Keratinocyte (primary cell): ENCODE measurements at regions not wholly inside any gene's neighbourhood (a gene's known extent, or its start where the extent isn't known, plus 50 kb on each side); places are given as distances from the start of the nearest gene placed in this dataset.

ENCODE experiments used
- EZH2 ChIP-seq: IDR thresholded peaks from one replicate; pipeline ENCODE4 v1.6.1; 2012; ENCODE audit warnings: inconsistent platforms, mild to moderate bottlenecking, low read length, moderate library complexity
- TF ChIP-seq, protein P1 (sequence below), 3 experiments: IDR thresholded peaks in 1 of 3; conservative IDR thresholded peaks in 1 of 3; optimal IDR thresholded peaks in 1 of 3; 2 replicates in 2 of 3; 3 replicates in 1 of 3; pipeline versions ENCODE3 to v1.5.1; 2011; ENCODE audit warnings: low read length in 3 of 3, mild to moderate bottlenecking in 3 of 3, moderate library complexity in 2 of 3, control low read depth in 1 of 3, inconsistent platforms in 1 of 3; ENCODE audit not compliant: insufficient read depth in 2 of 3; ENCODE audit errors: extremely low read depth in 1 of 3

DNA sequence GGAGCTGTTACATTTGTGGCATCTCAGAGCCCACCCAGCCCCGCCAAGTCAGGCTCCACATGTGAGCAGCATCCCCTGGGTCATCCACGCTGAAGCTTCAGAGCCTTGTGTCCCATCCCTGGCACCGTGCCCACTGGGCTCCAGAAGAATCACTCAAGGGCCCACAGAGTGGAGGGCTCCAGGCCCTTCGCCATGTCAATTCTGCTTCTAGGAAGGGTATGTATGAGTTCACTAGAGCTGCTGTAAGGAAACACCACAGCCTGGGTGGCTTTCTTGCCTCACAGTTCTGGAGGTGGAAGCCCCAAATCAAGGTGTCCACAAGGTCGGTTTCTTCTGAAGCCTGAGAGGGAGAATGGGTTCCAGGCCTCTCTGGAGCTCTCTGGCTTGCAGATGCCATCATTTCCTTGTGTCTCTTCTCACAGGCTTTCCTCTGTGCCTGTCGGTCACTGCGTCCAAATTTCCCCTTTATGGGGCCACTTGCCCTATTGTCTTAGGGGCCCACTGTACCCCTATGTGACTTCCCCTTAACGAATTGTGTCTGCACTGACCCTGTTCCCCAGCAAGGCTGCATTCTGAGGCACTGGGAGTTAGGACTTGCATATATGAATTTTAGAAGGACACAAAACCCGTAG lies 1476.0 kb downstream of the TBC1D22A start:
- TF ChIP-seq, protein P1, sequence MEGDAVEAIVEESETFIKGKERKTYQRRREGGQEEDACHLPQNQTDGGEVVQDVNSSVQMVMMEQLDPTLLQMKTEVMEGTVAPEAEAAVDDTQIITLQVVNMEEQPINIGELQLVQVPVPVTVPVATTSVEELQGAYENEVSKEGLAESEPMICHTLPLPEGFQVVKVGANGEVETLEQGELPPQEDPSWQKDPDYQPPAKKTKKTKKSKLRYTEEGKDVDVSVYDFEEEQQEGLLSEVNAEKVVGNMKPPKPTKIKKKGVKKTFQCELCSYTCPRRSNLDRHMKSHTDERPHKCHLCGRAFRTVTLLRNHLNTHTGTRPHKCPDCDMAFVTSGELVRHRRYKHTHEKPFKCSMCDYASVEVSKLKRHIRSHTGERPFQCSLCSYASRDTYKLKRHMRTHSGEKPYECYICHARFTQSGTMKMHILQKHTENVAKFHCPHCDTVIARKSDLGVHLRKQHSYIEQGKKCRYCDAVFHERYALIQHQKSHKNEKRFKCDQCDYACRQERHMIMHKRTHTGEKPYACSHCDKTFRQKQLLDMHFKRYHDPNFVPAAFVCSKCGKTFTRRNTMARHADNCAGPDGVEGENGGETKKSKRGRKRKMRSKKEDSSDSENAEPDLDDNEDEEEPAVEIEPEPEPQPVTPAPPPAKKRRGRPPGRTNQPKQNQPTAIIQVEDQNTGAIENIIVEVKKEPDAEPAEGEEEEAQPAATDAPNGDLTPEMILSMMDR (optimal IDR thresholded peaks at IDR 0.05 in 1 of 3, IDR thresholded peaks at IDR 0.05 in 1 of 3, conservative IDR thresholded peaks at IDR 0.05 in 1 of 3; ENCODE audit: extremely low read depth in 1 of 3, insufficient read depth in 2 of 3, low read length in 3 of 3) = no peak
- TF ChIP-seq EZH2 = no peak
